ENCODE measurements at regions not wholly inside any gene's neighbourhood (a gene's known extent, or its start where the extent isn't known, plus 50 kb on each side); places are given as distances from the start of the nearest gene placed in this dataset.

DNA sequence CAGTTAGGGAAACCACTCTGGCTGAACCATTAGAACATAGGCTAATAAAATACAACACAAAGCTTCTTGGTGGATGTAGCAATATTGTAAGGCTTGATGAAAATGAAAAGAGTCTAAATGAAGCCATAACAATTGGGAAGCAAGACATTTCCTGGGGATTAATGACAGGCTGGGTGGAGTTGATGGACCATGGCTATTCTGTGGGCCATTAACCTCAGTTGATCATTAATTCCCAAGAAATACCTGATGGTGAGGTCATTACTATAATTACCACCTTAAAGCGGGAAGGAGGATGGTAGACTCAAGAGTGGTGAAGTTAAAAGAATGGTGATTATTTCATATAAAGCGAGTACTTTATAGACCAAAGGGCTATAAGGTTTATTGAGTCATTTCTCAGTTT, 455.8 kb upstream of the MAP3K7 start:
- CTCF ChIA-PET: no interaction called here
- Mint-ChIP-seq H3K36me3 (no peaks in the 10 kb centered on the region), H3K27ac (no peak overlapping the region), H3K27me3 (no peaks in the 10 kb centered on the region), H3K9me3 (ENCODE audit: low read depth) (peaks cover 4% of the 10 kb centered on the region), H3K4me3 (no peak overlapping the region), H3K4me1 (no peaks in the 10 kb centered on the region)
- DNase-seq (no peak), ATAC-seq (no peak)

DNA sequence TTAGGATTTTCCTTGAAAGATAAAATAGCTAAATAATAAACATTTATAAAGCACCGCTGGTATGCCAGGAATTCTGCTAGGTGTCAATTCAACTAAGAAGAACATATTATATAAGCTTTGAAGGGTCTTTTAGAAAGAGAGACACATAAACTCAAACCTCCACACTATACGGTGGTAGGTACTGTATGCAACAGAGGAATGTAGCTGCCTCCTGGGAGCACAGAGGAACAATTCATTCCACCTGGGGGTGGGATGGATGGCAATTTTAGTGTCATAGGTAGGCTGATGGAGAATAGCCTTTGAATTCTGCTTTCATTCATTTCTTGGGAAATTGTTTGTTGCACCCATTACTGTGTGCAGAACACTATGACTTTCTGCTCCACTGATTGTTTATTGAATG, 447.1 kb upstream of the MAP3K7 start:
- Mint-ChIP-seq H3K4me3 (no peak overlapping the region), H3K27ac (no peak overlapping the region), H3K4me1 (no peaks in the 10 kb centered on the region), H3K36me3 (no peaks in the 10 kb centered on the region), H3K9me3 (ENCODE audit: low read depth) (no peaks in the 10 kb centered on the region), H3K27me3 (peaks cover 4% of the 10 kb centered on the region)
- ATAC-seq: no peak
- DNase-seq: no peak
- CTCF ChIA-PET: no interaction called here

DNA sequence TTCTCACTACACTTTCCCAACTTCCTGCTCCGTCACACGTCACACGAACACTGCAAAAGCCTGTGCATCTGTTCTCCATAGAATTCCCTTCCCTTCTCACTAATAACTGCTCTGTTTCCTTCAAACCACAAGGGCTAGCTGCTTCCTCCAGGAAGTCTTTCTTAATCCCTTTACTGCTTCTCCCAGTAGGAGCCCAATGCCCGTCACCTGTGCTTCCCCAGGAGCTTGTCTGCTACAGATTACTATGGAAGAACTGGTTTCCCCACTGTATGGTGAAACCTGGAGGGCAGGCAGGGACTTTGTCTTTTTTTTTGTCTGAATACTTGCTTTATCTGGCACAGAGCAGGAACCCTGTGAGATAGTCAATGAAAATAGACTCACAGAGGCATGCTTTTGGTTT, 444.7 kb upstream of the MAP3K7 start:
- no peaks in the 10 kb centered on the region for H3K9me3 Mint-ChIP-seq (ENCODE audit: low read depth)
- peaks cover 4% of the 10 kb centered on the region for H3K27me3 Mint-ChIP-seq
- no peaks in the 10 kb centered on the region for H3K4me1 Mint-ChIP-seq
- H3K27ac Mint-ChIP-seq: no peak overlapping the region
- CTCF ChIA-PET: no interaction called here
- no peak overlapping the region for H3K4me3 Mint-ChIP-seq
- no peaks in the 10 kb centered on the region for H3K36me3 Mint-ChIP-seq
- no peak for ATAC-seq
- no peak for DNase-seq

DNA sequence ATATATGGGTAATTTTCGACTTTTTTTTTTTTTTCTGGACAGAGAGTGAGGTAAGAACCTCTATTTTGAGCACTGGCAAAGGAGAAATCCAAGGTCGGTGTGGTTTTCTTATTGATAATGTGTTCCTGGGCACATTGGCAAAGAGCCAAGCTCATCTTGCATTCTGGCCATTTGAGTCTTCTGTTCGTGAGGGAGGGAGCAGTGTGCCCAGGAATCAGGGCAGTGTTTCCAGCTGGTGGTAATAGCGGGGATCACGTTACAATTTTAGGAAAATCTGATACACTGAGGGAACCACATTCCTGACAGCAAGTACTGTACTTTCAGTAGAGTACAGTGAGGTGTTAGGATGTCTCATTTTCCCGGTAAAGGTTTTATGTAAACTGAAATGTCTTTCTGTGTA, 442.3 kb upstream of the MAP3K7 start:
- ATAC-seq: no peak
- Mint-ChIP-seq H3K4me3 (no peak overlapping the region), H3K9me3 (ENCODE audit: low read depth) (no peaks in the 10 kb centered on the region), H3K27me3 (peaks cover 4% of the 10 kb centered on the region), H3K27ac (no peak overlapping the region), H3K4me1 (no peaks in the 10 kb centered on the region), H3K36me3 (no peaks in the 10 kb centered on the region)
- no peak for DNase-seq
- CTCF ChIA-PET: no interaction called here

DNA sequence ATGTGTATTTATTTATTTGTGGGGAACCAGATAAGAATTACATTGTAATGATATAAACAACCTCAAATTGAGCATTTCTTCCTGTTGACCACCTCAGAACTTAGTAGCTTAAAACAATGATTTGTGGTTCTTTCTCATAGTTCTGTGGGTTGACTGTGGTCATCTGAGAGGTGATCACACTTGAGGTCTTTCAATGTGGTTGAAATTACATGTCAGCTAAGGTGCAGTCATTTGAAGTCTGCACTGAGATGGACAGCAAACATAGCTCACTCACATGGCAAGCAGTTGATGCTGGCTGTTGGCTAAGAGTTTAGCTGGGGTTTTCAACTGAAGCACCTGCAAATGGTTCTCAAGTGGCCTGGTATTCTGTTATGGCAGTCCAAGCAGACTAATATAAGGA, 436.7 kb upstream of the MAP3K7 start:
- ATAC-seq (no peak), DNase-seq (no peak)
- Mint-ChIP-seq H3K4me3 (no peak overlapping the region), H3K36me3 (no peaks in the 10 kb centered on the region), H3K27ac (no peak overlapping the region), H3K9me3 (ENCODE audit: low read depth) (no peaks in the 10 kb centered on the region), H3K4me1 (no peaks in the 10 kb centered on the region), H3K27me3 (no peaks in the 10 kb centered on the region)
- CTCF ChIA-PET: no interaction called here

DNA sequence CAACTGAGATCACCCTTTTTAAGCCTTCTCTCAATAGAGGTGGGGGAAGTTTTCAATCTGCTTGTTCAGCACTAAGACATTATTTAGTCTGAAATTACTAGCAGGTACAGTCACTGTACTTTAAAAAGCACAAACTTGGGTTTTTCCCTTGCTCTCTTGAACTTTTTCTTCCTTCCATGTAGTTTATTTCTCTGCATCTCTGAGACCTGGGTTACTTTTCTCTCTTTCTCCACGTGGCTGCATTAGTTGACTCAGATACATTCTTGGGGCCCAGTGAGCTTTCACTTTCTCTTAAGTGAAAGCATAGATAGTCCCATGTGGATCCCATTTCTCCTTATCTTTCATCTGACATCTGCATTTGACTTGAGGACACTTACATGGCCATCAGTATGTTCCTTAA, 433.9 kb upstream of the MAP3K7 start:
- CTCF ChIA-PET: no interaction called here
- H3K27me3 Mint-ChIP-seq: no peaks in the 10 kb centered on the region
- no peaks in the 10 kb centered on the region for H3K9me3 Mint-ChIP-seq (ENCODE audit: low read depth)
- H3K27ac Mint-ChIP-seq: no peak overlapping the region
- H3K36me3 Mint-ChIP-seq: no peaks in the 10 kb centered on the region
- no peaks in the 10 kb centered on the region for H3K4me1 Mint-ChIP-seq
- no peak overlapping the region for H3K4me3 Mint-ChIP-seq
- DNase-seq: no peak
- ATAC-seq: no peak

DNA sequence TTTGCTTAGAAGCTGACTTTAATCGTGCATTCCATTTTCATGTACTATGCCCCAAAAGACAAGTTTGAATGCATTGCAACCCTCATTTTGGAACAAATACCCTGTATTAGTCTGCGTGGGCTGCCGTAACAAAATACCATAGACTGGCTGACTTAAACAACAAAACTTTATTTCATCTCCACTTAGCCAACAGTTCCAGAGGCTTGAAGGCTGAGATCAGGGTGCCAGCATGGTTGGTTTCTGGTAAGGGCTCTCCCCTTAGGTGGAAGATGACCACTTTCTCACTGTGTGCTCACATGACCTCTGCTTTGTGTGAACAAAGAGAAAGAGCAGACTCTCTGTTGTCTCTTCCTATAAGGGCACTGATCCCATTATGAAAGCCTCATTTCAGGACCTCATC, 431.7 kb upstream of the MAP3K7 start:
- H3K36me3 Mint-ChIP-seq: no peaks in the 10 kb centered on the region
- no peaks in the 10 kb centered on the region for H3K4me1 Mint-ChIP-seq
- H3K27ac Mint-ChIP-seq: no peak overlapping the region
- H3K27me3 Mint-ChIP-seq: no peaks in the 10 kb centered on the region
- CTCF ChIA-PET: no interaction called here
- no peaks in the 10 kb centered on the region for H3K9me3 Mint-ChIP-seq (ENCODE audit: low read depth)
- DNase-seq (no peak), ATAC-seq (no peak)
- H3K4me3 Mint-ChIP-seq: no peak overlapping the region

DNA sequence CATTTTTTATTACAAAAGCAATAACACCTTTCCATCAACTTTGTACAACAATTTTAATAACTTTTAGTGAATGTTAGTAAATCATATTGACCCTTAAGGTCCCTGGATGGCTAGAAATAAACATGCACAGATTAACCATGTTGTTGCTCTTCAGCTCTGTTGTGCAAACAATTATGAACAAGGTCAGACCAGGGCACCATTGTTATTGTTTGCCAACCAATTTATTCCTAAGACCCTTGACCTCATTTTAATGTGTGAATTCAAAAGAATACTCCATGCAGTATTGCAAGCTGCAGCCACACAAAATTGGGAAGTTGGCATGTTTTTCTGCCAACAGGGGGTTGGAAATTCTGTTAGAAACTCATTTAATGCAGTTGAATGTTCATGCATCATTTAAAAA, 426.6 kb upstream of the MAP3K7 start:
- no peaks in the 10 kb centered on the region for H3K36me3 Mint-ChIP-seq
- CTCF ChIA-PET: no interaction called here
- no peak overlapping the region for H3K4me3 Mint-ChIP-seq
- DNase-seq (no peak), ATAC-seq (no peak)
- peaks cover 3% of the 10 kb centered on the region for H3K27me3 Mint-ChIP-seq
- no peaks in the 10 kb centered on the region for H3K9me3 Mint-ChIP-seq (ENCODE audit: low read depth)
- no peaks in the 10 kb centered on the region for H3K4me1 Mint-ChIP-seq
- no peak overlapping the region for H3K27ac Mint-ChIP-seq

DNA sequence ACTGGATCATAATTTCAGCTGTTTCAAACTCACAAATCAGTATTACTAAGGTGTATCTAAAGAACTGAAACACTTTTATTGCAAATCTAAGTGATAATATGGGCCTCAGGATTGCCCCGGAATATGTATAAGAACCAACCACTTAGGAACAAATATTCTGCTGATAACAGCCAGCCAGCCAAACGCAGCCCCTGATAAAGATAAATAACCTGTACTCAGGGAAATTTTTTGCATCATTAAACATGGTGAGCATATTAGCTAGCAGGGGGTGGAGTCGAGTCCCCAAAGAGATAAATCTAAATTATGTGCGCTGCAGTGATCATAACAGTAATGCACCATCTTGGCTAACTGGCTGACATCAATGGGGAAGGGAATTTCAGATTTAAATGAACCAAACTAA, 410.2 kb upstream of the MAP3K7 start:
- H3K4me1 Mint-ChIP-seq: no peaks in the 10 kb centered on the region
- DNase-seq (no peak), ATAC-seq (no peak)
- H3K4me3 Mint-ChIP-seq: no peak overlapping the region
- CTCF ChIA-PET: interaction anchor here (0.6 kb wide), 1 partner anchor 1102 kb away, joined by 3 read pairs; no protein-coding TSS in a partner anchor
- H3K9me3 Mint-ChIP-seq (ENCODE audit: low read depth): no peaks in the 10 kb centered on the region
- no peaks in the 10 kb centered on the region for H3K27me3 Mint-ChIP-seq
- no peaks in the 10 kb centered on the region for H3K36me3 Mint-ChIP-seq
- H3K27ac Mint-ChIP-seq: no peak overlapping the region

DNA sequence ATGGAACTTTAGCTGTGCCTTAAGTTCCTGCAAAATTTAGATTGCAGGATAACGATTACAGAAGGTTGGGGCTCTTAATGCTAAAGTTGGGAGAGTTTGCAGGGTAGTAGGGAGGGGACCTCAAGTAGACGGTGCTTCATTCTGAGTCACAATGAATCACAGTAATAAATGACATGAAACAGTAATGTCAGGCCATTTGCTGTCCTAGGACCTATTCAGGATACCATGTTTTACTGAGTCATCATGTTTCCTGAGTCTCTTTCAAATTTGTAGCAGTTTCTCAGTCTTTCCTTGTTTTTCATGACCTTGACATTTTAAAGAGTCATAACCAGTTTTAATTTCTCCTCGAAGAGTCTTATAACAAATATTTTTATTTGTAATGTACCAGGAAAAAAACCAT, 406.9 kb upstream of the MAP3K7 start:
- no peak for DNase-seq
- ATAC-seq: no peak
- H3K4me3 Mint-ChIP-seq: no peak overlapping the region
- H3K27ac Mint-ChIP-seq: no peak overlapping the region
- H3K4me1 Mint-ChIP-seq: no peaks in the 10 kb centered on the region
- CTCF ChIA-PET: no interaction called here
- H3K27me3 Mint-ChIP-seq: no peaks in the 10 kb centered on the region
- no peaks in the 10 kb centered on the region for H3K36me3 Mint-ChIP-seq
- no peaks in the 10 kb centered on the region for H3K9me3 Mint-ChIP-seq (ENCODE audit: low read depth)

DNA sequence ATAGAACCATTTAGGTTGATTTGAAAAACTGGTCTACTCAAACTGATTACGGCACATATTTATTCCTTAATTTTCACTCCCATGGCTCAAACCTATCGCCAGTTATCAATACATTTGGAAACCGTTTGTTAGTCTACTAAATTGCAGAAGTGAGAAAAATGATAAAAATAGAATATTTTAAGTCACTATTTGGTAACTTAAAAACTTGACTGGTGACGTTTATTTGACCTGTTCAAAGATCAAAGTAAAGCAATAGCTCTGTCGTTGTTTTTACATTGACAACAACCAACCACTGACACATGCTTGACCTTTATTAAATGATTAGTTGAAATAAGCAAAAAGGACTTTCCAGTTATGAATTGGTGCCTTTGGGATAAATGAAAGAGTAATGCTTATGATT, 402.9 kb upstream of the MAP3K7 start:
- Mint-ChIP-seq H3K36me3 (no peaks in the 10 kb centered on the region), H3K27ac (no peak overlapping the region), H3K4me3 (no peak overlapping the region), H3K9me3 (ENCODE audit: low read depth) (no peaks in the 10 kb centered on the region), H3K27me3 (no peaks in the 10 kb centered on the region), H3K4me1 (no peaks in the 10 kb centered on the region)
- CTCF ChIA-PET: no interaction called here
- DNase-seq (no peak), ATAC-seq (no peak)

DNA sequence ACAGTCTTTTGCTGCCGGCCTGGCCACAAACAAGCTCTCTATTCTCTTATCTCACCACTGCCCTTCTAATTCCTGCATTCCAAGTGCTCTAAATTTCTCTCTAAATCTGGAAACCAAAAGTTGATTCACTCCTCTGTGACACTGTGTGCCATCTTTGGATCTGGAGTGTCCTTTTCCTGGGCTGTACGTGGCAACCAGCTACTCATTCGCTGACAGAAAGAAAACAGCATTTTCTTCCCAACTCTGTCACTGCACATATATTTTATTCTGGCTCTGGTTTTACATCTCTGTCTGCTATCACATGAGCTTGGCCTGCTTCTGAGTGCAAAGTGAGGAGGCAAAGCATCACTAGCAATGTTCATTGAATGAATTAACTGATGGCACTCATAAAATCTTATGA, 397.2 kb upstream of the MAP3K7 start:
- CTCF ChIA-PET: no interaction called here
- no peaks in the 10 kb centered on the region for H3K4me1 Mint-ChIP-seq
- ATAC-seq: no peak
- H3K27ac Mint-ChIP-seq: no peak overlapping the region
- H3K9me3 Mint-ChIP-seq (ENCODE audit: low read depth): no peaks in the 10 kb centered on the region
- DNase-seq: no peak
- H3K36me3 Mint-ChIP-seq: no peaks in the 10 kb centered on the region
- no peaks in the 10 kb centered on the region for H3K27me3 Mint-ChIP-seq
- no peak overlapping the region for H3K4me3 Mint-ChIP-seq

DNA sequence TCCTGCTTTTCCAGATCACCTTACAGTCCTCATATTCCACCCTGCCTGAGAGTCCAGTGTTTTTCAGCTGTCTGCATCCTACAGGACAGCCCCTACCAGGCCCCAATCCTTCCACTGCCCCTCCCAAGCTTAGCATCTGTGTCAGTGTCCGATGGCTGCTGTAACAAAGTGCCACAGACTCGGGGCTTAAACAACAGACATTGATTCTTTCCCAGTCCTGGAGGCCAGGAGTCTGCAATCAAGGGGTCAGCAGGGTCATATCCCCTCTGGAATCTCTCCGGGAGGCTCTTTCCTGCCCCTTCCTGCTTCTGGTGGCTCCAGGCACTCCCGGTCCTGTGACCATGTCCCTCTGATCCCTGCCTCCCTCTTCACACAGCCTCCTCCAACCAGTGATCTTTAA, 396.6 kb upstream of the MAP3K7 start:
- ATAC-seq (no peak), DNase-seq (no peak)
- Mint-ChIP-seq H3K9me3 (ENCODE audit: low read depth) (no peaks in the 10 kb centered on the region), H3K4me1 (no peaks in the 10 kb centered on the region), H3K4me3 (no peak overlapping the region), H3K27me3 (no peaks in the 10 kb centered on the region), H3K36me3 (no peaks in the 10 kb centered on the region), H3K27ac (no peak overlapping the region)
- CTCF ChIA-PET: no interaction called here

DNA sequence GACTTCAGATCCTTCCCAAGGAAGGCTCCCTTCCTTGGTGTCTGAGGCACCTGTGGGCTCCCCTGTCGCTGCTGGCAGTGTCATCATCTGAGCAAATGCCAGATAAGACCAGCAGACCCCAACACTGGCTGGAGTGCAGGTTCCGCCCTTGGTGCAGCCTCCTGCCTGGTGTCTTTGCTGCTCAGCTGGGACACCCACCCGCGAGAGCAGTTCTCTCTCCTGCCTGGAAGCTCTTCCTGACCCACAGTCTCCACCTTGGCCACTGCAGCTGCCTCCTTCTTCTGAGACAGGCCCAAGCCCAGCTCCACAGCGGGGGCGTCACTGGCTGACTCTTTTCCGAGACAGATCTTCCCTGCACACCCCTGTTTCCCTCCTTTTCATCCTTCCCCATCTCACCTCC, 395.7 kb upstream of the MAP3K7 start:
- no peak overlapping the region for H3K4me3 Mint-ChIP-seq
- no peaks in the 10 kb centered on the region for H3K27me3 Mint-ChIP-seq
- no peaks in the 10 kb centered on the region for H3K4me1 Mint-ChIP-seq
- ATAC-seq (no peak), DNase-seq (no peak)
- no peaks in the 10 kb centered on the region for H3K9me3 Mint-ChIP-seq (ENCODE audit: low read depth)
- CTCF ChIA-PET: no interaction called here
- no peak overlapping the region for H3K27ac Mint-ChIP-seq
- no peaks in the 10 kb centered on the region for H3K36me3 Mint-ChIP-seq

DNA sequence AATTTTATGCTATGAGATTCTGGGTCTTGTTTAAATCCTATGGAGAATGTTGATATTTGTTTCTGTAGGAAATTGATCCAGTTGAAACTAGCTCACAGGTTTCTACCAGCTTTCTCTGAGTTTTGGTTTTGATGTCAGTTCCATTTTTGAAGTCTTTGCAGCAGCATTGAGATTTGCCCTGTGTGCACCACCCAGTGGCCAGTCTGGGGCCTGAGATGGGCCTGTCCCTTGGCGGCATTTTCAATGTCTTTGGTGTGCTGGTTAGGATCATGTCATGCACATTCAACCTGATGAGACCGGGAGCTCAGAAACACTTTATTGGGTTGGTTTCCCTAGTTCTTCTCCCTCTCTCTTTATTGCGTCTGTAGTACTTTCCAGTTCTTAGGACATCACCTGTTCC, 395.2 kb upstream of the MAP3K7 start:
- Mint-ChIP-seq H3K4me1 (no peaks in the 10 kb centered on the region), H3K4me3 (no peak overlapping the region), H3K36me3 (no peaks in the 10 kb centered on the region), H3K27me3 (no peaks in the 10 kb centered on the region), H3K9me3 (ENCODE audit: low read depth) (no peaks in the 10 kb centered on the region), H3K27ac (no peak overlapping the region)
- ATAC-seq: no peak
- CTCF ChIA-PET: no interaction called here
- no peak for DNase-seq
